ENCODE measurements at regions not wholly inside any gene's neighbourhood (a gene's known extent, or its start where the extent isn't known, plus 50 kb on each side); places are given as distances from the start of the nearest gene placed in this dataset.
"Not testable (repeated sequence)": the region's sequence is repeated elsewhere in the genome, so short reads cannot be mapped to it uniquely, and the experiment has no call there.

DNA sequence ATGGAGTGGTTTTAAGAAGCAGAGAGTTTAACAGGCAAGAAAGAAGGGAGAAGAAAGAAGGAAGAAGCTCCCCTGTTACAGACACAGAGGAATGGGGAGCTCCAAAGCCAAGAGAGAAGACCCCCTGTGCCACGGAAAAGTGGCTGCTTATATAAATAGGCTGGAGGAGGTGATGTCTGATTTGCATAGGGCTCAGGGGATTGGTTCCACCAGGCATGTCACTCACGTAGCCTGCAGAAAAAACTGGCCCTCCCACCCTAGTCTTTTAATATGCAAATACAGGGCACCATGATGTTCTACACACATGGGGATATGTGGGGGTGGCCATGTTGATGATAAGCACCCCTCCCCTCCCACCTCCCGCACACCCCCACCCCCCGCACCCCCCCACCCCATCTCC lies 99.6 kb downstream of the ETS2 start:
- H3K4me3 ChIP-seq (ENCODE audit: low read length): no peak overlapping the region
- TF ChIP-seq, protein P1, sequence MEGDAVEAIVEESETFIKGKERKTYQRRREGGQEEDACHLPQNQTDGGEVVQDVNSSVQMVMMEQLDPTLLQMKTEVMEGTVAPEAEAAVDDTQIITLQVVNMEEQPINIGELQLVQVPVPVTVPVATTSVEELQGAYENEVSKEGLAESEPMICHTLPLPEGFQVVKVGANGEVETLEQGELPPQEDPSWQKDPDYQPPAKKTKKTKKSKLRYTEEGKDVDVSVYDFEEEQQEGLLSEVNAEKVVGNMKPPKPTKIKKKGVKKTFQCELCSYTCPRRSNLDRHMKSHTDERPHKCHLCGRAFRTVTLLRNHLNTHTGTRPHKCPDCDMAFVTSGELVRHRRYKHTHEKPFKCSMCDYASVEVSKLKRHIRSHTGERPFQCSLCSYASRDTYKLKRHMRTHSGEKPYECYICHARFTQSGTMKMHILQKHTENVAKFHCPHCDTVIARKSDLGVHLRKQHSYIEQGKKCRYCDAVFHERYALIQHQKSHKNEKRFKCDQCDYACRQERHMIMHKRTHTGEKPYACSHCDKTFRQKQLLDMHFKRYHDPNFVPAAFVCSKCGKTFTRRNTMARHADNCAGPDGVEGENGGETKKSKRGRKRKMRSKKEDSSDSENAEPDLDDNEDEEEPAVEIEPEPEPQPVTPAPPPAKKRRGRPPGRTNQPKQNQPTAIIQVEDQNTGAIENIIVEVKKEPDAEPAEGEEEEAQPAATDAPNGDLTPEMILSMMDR (conservative IDR thresholded peaks at IDR 0.05; ENCODE audit: low read depth, low read length): no peak
- DNase-seq (ENCODE audit: low read depth): no peak

DNA sequence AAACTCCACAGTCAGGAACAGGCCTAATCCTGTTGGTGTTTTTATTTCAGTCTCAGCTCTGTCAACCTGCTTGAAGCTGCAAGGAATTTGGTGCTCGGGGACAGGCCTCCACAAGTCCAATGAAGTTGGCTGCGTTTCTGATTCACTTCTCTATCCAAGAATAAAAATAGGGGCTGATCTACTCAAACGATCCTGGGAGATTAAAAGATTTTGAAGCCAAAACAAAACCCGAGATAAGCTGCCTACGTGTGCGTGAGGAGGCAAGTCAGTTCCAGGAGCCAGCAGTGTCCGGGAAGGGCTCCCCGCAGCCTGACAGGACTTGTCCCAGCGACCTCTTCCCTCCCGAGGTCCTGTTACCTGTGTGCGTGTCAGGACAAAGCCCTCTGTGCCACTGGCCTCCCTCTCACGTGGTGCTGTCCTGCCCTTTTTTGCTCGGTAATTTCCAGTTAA lies 98.0 kb downstream of the ETS2 start:
- peak; percentile 84 for DNase-seq (ENCODE audit: low read depth)
- no peak overlapping the region for H3K4me3 ChIP-seq (ENCODE audit: low read length)

DNA sequence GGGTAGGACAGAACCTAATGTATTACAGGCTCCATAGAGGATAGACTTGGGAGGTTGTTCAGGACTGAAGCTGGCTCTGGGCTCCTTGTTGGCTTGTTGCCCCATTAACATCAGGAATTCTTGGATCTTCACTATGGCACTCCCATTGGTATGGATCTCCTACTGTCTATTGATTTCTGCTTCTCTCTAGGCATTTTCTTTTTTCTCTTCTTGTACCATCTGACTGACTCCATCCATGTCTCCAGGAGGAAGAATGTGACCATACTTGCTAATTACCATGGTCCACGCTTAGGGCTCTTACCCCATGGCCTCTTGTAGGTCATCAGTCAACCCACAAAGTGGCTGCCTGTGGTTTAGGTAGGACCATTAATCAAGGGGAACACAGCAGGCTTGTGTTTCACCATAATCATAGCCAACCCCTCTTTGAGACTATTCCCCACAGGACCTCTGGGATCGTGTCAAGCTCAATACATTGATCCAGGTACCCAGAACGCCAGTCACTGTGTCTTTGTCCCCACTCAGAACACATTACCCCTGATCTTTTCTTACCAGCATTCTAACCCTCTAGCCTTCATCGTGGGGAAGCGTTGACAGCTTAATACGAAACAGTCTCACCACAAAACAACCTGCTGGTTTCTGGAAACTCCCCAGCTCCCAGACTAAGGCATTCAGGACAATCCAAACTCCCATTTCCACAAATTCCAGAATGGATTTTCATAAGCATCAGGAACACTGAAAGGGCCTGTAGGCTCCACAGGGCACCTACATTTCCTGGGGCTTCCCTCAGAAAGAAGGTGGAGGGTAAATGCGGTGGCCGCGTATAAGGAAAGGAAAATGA lies 97.1 kb downstream of the ETS2 start:
- no peak for DNase-seq (ENCODE audit: low read depth)
- TF ChIP-seq, protein P1 (conservative IDR thresholded peaks at IDR 0.05; ENCODE audit: low read depth, low read length): no peak
- H3K4me3 ChIP-seq (ENCODE audit: low read length): no peak overlapping the region

More for the DNA sequence above, 98.0 kb downstream of the ETS2 start:
- TF ChIP-seq, protein P1 (conservative IDR thresholded peaks at IDR 0.05; ENCODE audit: low read depth, low read length): no peak

DNA sequence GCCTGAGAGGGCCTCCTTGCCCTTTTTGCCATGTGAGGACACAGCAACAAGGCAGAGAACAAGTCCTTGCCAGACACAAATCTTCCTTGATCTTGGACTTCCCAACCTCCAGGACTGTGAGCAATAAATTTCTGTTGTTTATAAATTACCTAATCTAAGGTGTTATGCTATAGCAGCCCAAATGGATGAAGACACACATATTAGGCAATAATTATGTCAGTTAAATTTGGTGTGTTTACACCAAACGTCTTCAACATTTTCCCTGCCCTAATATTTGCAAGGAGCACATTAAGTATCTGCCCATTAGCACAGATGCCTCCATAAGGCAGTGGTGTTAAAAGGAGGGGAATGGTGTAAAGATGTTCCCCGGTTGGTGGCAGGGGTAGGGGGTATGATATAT lies 94.8 kb downstream of the ETS2 start:
- no peak overlapping the region for H3K4me3 ChIP-seq (ENCODE audit: low read length)
- TF ChIP-seq, protein P1 (conservative IDR thresholded peaks at IDR 0.05; ENCODE audit: low read depth, low read length): no peak
- no peak for DNase-seq (ENCODE audit: low read depth)

DNA sequence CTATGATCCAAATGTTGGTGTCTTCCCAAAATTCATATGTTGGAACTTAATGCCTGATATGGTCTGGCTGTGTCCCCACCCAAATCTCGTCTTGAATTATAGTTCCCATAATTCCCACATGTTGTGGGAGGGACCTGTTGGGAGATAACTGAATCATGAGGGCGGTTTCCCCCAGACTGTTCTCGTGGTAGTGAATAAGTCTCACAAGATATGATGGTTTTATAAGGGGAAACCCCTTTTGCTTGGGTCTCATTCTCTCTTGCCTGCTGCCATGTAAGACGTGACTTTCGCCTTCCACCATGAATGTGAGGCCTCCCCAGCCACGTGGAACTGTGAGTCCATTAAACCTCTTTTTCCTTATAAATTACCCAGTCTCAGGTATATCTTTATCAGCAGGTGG lies 94.3 kb downstream of the ETS2 start:
- not testable (repeated sequence) for DNase-seq (ENCODE audit: low read depth); H3K4me3 ChIP-seq (ENCODE audit: low read length)

DNA sequence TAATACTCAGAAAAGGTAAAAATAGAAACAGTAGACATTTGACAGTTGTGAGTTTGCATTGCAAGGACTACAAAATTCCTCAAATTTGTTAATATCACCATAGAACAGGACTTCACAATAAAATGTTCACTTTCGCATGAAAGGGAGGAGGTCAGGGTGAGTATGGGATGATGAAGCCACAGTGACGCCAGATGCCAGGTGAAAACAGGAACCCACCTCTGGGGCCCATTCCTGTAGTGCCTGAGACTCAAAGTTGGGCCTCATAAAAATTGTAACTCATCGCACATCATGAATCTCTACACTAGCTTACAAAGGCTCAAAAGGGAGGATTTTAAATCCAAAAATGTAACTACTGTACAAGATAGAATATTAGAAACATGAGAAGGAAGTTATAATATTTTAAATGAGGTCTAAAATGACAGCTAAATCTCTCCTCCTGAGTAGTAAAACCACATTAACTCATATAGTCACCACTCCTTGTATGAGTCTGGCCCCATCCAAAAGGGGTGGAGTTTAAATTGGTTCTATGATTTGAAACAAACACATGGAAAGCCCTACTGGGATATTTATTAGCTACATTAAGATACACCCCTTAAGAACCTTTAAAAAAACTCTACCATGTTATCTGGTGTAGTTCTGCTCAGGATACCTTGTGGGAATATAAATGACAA lies 93.7 kb downstream of the ETS2 start:
- no peak overlapping the region for H3K4me3 ChIP-seq (ENCODE audit: low read length)
- no peak for DNase-seq (ENCODE audit: low read depth)
- TF ChIP-seq, protein P1 (conservative IDR thresholded peaks at IDR 0.05; ENCODE audit: low read depth, low read length): no peak

DNA sequence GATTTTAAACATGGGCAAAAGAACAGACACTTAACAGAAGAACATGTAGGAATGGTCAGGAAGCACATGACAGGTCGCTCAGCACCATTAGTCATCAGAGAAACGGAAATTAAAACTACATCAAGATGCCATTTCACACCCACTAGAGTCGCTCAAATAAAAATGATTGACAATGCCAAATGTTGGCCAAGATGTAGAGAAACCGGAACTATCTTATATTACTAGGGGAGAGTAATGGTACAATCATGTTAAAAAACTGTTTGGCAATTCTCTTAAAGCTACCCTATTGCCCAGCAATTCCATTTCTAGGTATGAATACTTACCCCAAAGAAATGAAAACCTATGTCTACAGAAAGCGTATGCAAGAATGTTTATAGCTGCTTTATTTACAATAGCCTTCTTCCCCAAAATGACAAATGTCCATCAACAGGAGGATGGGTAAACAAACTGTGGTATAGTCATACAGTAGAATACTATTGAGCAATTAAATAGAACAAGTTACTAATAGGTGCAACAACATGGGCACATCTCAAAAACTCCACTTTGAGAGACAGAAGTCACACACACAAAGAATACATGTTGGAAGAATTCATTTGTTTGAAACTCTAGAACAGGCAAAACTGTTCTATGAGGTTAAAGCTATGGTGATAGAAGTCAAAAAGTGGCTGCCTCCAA lies 92.8 kb downstream of the ETS2 start:
- TF ChIP-seq, protein P1 (conservative IDR thresholded peaks at IDR 0.05; ENCODE audit: low read depth, low read length): no peak
- no peak overlapping the region for H3K4me3 ChIP-seq (ENCODE audit: low read length)
- DNase-seq (ENCODE audit: low read depth): no peak

All from retinal pigment epithelial cell (primary cell).